ENCODE measurements at regions not wholly inside any gene's neighbourhood (a gene's known extent, or its start where the extent isn't known, plus 50 kb on each side); places are given as distances from the start of the nearest gene placed in this dataset.
A peak's percentile ranks its signal among the peaks of the same experiment; 100 is the strongest.

GRCh38 chr6:137816133-137816579 is 50.9 kb upstream of the TNFAIP3 start:
- Mint-ChIP-seq H3K4me3 (peak overlapping the region; percentile 17), H3K27me3 (no peaks in the 10 kb centered on the region), H3K4me1 (ENCODE audit: low read depth) (peaks cover 72% of the 10 kb centered on the region), H3K36me3 (no peaks in the 10 kb centered on the region), H3K9me3 (no peaks in the 10 kb centered on the region), H3K27ac (peak overlapping the region; percentile 74)
- peak; percentile 45 for DNase-seq
- POLR2A ChIA-PET, result interaction anchor here (1.0 kb wide), 2 partner anchors 8 to 52 kb away, joined by 3 to 4 read pairs; no protein-coding TSS in a partner anchor
- intact Hi-C loops (cut with micrococcal nuclease), result no loop called here
- CTCF ChIA-PET, result no interaction called here

- intact Hi-C loops (cut with micrococcal nuclease), result no loop called here
- CTCF ChIA-PET, result no interaction called here
- H3K27me3 Mint-ChIP-seq, result no peaks in the 10 kb centered on the region
- no peak overlapping the region for H3K4me3 Mint-ChIP-seq
- no peaks in the 10 kb centered on the region for H3K36me3 Mint-ChIP-seq
- peaks cover 72% of the 10 kb centered on the region for H3K4me1 Mint-ChIP-seq (ENCODE audit: low read depth)
- POLR2A ChIA-PET, result interaction anchor here (1.0 kb wide), 2 partner anchors 9 to 51 kb away, joined by 3 to 4 read pairs; no protein-coding TSS in a partner anchor
- H3K27ac Mint-ChIP-seq, result peak overlapping the region; percentile 29
- DNase-seq, result no peak
- H3K9me3 Mint-ChIP-seq, result no peaks in the 10 kb centered on the region
Observed at GRCh38 chr6:137816688-137817618, 50.1 kb upstream of the TNFAIP3 start.

All from activated CD4-positive, alpha-beta memory T cell treated with anti-CD3 and anti-CD28 coated beads for 36 hours (primary cell).